ENCODE measurements at regions not wholly inside any gene's neighbourhood (a gene's known extent, or its start where the extent isn't known, plus 50 kb on each side); places are given as distances from the start of the nearest gene placed in this dataset.
"Not testable (repeated sequence)": the region's sequence is repeated elsewhere in the genome, so short reads cannot be mapped to it uniquely, and the experiment has no call there.

DNA sequence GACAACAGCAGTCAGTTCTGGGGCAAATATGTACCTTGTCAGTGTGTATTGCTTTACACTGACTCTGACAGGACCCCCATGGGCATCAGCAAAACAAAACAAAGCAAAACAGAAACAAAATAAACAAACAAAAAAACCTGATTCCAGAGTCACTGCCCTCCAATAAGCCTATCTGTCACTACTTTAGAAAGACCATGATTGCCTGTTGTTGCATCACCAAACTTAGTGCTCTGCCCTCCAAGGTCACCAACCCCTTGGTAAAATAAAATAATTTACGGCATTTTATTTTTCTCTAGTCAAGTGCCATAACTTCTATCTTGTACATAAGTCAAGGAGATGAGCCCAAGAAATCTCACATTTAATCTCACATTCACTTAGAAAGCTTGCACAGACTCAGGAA lies 120.9 kb upstream of the ADAMTS3 start:
- 100% methylated on average over 1 of the region's 1 CpG for WGBS (ENCODE audit: insufficient coverage)
- peaks cover under 1 to 4% of the 10 kb centered on the region in 2 donors for H3K9me3 Mint-ChIP-seq
- no peaks in the 10 kb centered on the region for H3K36me3 Mint-ChIP-seq
- H3K4me1 Mint-ChIP-seq, result no peaks in the 10 kb centered on the region
- H3K27ac ChIP-seq (ENCODE audit: low read length), result no peak overlapping the region
- H3K27me3 ChIP-seq (ENCODE audit: control insufficient read depth, insufficient read depth, low read length), result no peaks in the 10 kb centered on the region
- no peak overlapping the region for H3K4me3 Mint-ChIP-seq
- ATAC-seq, result no peak
- no peak for DNase-seq
- H3K27ac Mint-ChIP-seq, result no peak overlapping the region
- no peaks in the 10 kb centered on the region for H3K4me1 ChIP-seq (ENCODE audit: control insufficient read depth, insufficient read depth, low read length)
- no peaks in the 10 kb centered on the region for H3K9me3 ChIP-seq (ENCODE audit: control insufficient read depth, insufficient read depth, low read length)
- H3K36me3 ChIP-seq (ENCODE audit: control insufficient read depth, insufficient read depth, low read length), result no peaks in the 10 kb centered on the region
- no peak overlapping the region for H3K4me3 ChIP-seq (ENCODE audit: low read length)
- TF ChIP-seq, protein P1, sequence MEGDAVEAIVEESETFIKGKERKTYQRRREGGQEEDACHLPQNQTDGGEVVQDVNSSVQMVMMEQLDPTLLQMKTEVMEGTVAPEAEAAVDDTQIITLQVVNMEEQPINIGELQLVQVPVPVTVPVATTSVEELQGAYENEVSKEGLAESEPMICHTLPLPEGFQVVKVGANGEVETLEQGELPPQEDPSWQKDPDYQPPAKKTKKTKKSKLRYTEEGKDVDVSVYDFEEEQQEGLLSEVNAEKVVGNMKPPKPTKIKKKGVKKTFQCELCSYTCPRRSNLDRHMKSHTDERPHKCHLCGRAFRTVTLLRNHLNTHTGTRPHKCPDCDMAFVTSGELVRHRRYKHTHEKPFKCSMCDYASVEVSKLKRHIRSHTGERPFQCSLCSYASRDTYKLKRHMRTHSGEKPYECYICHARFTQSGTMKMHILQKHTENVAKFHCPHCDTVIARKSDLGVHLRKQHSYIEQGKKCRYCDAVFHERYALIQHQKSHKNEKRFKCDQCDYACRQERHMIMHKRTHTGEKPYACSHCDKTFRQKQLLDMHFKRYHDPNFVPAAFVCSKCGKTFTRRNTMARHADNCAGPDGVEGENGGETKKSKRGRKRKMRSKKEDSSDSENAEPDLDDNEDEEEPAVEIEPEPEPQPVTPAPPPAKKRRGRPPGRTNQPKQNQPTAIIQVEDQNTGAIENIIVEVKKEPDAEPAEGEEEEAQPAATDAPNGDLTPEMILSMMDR (IDR thresholded peaks at IDR 0.05), result no peak
- intact Hi-C loops (cut with micrococcal nuclease), result no loop called here
- no peaks in the 10 kb centered on the region for H3K27me3 Mint-ChIP-seq (ENCODE audit: low read depth in 2 of 2)

DNA sequence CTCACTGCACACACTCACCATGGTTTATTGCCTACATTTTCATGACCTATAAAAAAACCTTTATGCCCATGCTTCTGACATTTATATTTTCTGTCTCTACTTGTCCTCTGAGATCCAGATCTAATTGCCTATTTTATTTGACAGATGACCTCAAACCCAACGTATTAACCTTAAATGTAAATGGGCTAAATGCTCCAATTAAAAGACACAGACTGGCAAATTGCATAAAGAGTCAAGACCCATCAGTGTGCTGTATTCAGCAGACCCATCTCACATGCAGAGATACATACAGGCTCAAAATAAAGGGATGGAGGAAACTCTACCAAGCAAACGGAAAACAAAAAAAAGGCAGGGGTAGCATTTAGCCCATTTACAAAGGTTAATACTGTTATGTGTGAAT lies 117.4 kb upstream of the ADAMTS3 start:
- H3K27me3 Mint-ChIP-seq (ENCODE audit: low read depth in 2 of 2); DNase-seq; H3K9me3 ChIP-seq (ENCODE audit: control insufficient read depth, insufficient read depth, low read length); H3K4me1 Mint-ChIP-seq; H3K27me3 ChIP-seq (ENCODE audit: control insufficient read depth, insufficient read depth, low read length); H3K4me3 ChIP-seq (ENCODE audit: low read length); intact Hi-C loops (cut with micrococcal nuclease); H3K4me3 Mint-ChIP-seq; H3K36me3 ChIP-seq (ENCODE audit: control insufficient read depth, insufficient read depth, low read length); H3K4me1 ChIP-seq (ENCODE audit: control insufficient read depth, insufficient read depth, low read length); ATAC-seq; H3K27ac ChIP-seq (ENCODE audit: low read length); H3K27ac Mint-ChIP-seq; H3K36me3 Mint-ChIP-seq: not testable (repeated sequence)
- H3K9me3 Mint-ChIP-seq, result peaks cover 9 to 13% of the 10 kb centered on the region in 2 donors
- WGBS (ENCODE audit: insufficient coverage), result 84% methylated on average over 2 of the region's 2 CpGs

DNA sequence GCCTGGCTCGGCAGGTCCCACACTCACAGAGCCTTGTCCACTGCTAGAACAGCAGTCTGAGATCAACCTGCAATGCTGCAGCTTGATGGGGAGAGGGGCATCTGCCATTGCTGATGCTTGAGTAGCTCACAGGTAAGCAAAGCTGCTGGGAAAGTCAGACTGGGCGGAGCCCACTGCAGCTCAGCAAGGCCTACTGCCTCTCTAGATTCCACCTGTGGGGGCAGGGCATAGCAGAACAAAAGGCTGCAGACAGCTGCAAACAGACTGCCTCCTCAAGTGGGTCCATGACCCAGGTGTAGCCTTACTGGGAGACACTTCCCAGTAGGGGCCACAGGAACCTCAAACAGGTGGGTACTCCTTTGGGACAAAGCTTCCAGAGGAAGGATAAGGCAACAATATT lies 110.6 kb upstream of the ADAMTS3 start:
- 60% methylated on average over 2 of the region's 2 CpGs for WGBS (ENCODE audit: insufficient coverage)
- H3K9me3 ChIP-seq (ENCODE audit: control insufficient read depth, insufficient read depth, low read length), result peaks cover 3% of the 10 kb centered on the region
- ATAC-seq (no peak), DNase-seq (no peak)
- no peak overlapping the region for H3K27ac ChIP-seq (ENCODE audit: low read length)
- H3K4me3 ChIP-seq (ENCODE audit: low read length), result no peak overlapping the region
- TF ChIP-seq, protein P1 (IDR thresholded peaks at IDR 0.05), result no peak
- Mint-ChIP-seq H3K27ac (no peak overlapping the region), H3K27me3 (ENCODE audit: low read depth in 2 of 2) (no peaks in the 10 kb centered on the region), H3K36me3 (no peaks in the 10 kb centered on the region), H3K9me3 (peaks cover 6 to 16% of the 10 kb centered on the region in 2 donors), H3K4me3 (no peak overlapping the region), H3K4me1 (no peaks in the 10 kb centered on the region)
- H3K36me3 ChIP-seq (ENCODE audit: control insufficient read depth, insufficient read depth, low read length), result no peaks in the 10 kb centered on the region
- H3K27me3 ChIP-seq (ENCODE audit: control insufficient read depth, insufficient read depth, low read length), result no peaks in the 10 kb centered on the region
- intact Hi-C loops (cut with micrococcal nuclease), result no loop called here
- H3K4me1 ChIP-seq (ENCODE audit: control insufficient read depth, insufficient read depth, low read length), result no peaks in the 10 kb centered on the region

DNA sequence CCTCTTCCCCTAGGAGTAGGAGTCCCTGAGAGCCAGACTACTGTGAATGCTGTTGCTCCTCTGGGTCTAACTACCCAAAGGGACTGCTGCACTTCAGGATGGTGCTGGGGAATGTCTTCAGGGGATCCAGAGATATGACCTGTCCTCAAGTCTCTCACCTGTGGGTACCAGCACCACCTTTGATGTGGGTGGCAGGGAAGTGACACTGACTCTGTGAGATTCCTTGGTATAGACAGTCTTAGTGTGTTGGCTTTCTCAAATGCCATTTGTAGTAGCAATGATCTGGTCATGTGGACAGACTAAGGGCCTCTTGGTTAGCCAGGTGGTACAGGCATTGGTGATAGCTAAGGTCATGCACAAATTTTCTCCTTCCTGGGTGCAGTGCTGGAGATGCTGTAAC lies 108.9 kb upstream of the ADAMTS3 start:
- H3K27me3 ChIP-seq (ENCODE audit: control insufficient read depth, insufficient read depth, low read length), result no peaks in the 10 kb centered on the region
- Mint-ChIP-seq H3K4me3 (no peak overlapping the region), H3K27me3 (ENCODE audit: low read depth in 2 of 2) (no peaks in the 10 kb centered on the region), H3K9me3 (peaks cover 8 to 10% of the 10 kb centered on the region in 2 donors), H3K27ac (no peak overlapping the region), H3K4me1 (no peaks in the 10 kb centered on the region), H3K36me3 (no peaks in the 10 kb centered on the region)
- TF ChIP-seq, protein P1 (IDR thresholded peaks at IDR 0.05), result no peak
- DNase-seq, result no peak
- no peak overlapping the region for H3K27ac ChIP-seq (ENCODE audit: low read length)
- peaks cover 3% of the 10 kb centered on the region for H3K9me3 ChIP-seq (ENCODE audit: control insufficient read depth, insufficient read depth, low read length)
- no peaks in the 10 kb centered on the region for H3K36me3 ChIP-seq (ENCODE audit: control insufficient read depth, insufficient read depth, low read length)
- ATAC-seq, result no peak
- H3K4me1 ChIP-seq (ENCODE audit: control insufficient read depth, insufficient read depth, low read length), result no peaks in the 10 kb centered on the region
- intact Hi-C loops (cut with micrococcal nuclease), result no loop called here
- no peak overlapping the region for H3K4me3 ChIP-seq (ENCODE audit: low read length)

All from natural killer cell (primary cell).